Parathyroid adenoma (tissue), 2 donors: ENCODE measurements at regions not wholly inside any gene's neighbourhood (a gene's known extent, or its start where the extent isn't known, plus 50 kb on each side); places are given as distances from the start of the nearest gene placed in this dataset.

Experiments used
- H2AFZ ChIP-seq: fragments of 300-600 bp; sonication (generic); one replicate; pipeline ENCODE4 v1.7.0; 2017; ENCODE audit warnings: antibody characterized with exemption, mild to moderate bottlenecking
- H3K27ac ChIP-seq: fragments of 300-600 bp; sonication (generic); one replicate; pipeline ENCODE4 v1.7.0; 2017
- H3K27me3 ChIP-seq: fragments of 300-600 bp; sonication (generic); one replicate; pipeline ENCODE4 v1.7.0; 2017; ENCODE audit warnings: low read length; ENCODE audit not compliant: control insufficient read depth, insufficient read depth
- H3K36me3 ChIP-seq: fragments of 300-600 bp; sonication (generic); one replicate; pipeline ENCODE4 v1.7.0; 2017; ENCODE audit warnings: low read length; ENCODE audit not compliant: control insufficient read depth, insufficient read depth
- H3K4me1 ChIP-seq: fragments of 300-600 bp; sonication (generic); one replicate; pipeline ENCODE4 v1.7.0; 2017; ENCODE audit warnings: control low read depth
- H3K4me2 ChIP-seq: fragments of 300-600 bp; sonication (generic); one replicate; pipeline ENCODE4 v1.7.0; 2017; ENCODE audit warnings: low read length
- H3K4me3 ChIP-seq: fragments of 300-600 bp; sonication (generic); one replicate; pipeline ENCODE4 v1.7.0; 2017; ENCODE audit warnings: low read depth, low read length
- H3K79me2 ChIP-seq: fragments of 300-600 bp; sonication (generic); one replicate; pipeline ENCODE4 v1.7.0; 2017; ENCODE audit warnings: control low read depth
- H3K9ac ChIP-seq: fragments of 300-600 bp; sonication (generic); one replicate; pipeline ENCODE4 v1.7.0; 2017; ENCODE audit warnings: mild to moderate bottlenecking
- H3K9me3 ChIP-seq: fragments of 300-600 bp; sonication (generic); one replicate; pipeline ENCODE4 v1.7.0; 2017; ENCODE audit warnings: low read length; ENCODE audit not compliant: control insufficient read depth
- CTCF ChIP-seq: fragments of 300-600 bp; sonication (generic); IDR thresholded peaks from one replicate; pipeline ENCODE4 v1.7.0; 2017; ENCODE audit warnings: antibody characterized with exemption, mild to moderate bottlenecking
- donor health status: primary hyperparathyroidism.

DNA sequence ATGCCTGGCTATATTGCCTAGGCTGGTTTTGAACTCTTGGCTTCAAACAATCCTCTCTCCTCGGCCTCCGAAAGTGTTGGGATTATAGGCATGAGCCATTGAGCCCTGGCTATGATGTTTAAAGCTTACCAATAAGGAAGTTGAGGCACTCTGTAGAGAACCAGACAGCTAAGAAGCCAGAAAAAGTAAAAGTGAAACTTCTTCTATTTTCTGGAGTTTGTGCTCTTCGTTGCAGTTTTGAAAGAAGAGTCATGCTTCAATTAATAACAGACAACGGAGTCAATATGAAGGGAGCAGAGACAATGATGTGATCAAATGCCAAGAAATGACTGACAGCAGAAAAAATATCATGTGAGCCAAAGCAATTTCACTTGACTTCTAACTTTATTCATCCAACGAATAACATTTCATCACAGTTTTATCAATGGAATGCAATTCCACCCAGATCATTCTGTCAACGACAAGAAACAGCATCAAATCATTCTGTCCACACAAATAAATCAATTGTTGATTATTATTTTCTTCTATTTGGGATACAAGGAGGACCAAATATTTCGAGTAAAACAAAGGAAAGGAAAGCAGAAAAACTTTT, 175.5 kb upstream of the CELF4 start:
- Histone ChIP-seq H3K4me1 (no peaks in the 10 kb centered on the region), H3K79me2 (no peaks in the 10 kb centered on the region), H3K4me2 (no peak overlapping the region), H3K9me3 (no peaks in the 10 kb centered on the region), H2AFZ (no peak overlapping the region), H3K4me3 (no peak overlapping the region), H3K27ac (no peak overlapping the region), H3K27me3 (no peaks in the 10 kb centered on the region), H3K36me3 (no peaks in the 10 kb centered on the region), H3K9ac (no peak overlapping the region)
- no peak for TF ChIP-seq CTCF

DNA sequence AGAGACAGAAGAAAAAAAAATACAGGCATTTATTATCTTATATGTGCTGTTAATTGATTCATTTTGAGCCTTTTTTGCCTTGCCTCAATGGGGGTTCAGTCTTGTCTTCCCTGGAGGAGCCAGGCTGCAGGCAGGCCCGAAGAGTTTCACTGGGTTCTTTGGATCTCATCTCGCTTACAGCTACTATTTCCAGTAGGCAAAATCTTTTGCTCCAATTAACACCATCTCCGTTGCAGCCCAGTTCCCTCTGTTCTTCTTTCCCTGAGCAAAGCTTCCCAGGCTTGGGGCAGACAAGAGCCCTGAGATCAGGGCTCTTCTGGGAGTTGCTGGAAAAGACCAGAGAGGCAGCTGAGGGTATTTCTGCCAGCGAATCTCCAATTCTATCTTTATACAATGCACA, 168.8 kb upstream of the CELF4 start:
- H3K4me2 ChIP-seq: no peak overlapping the region
- no peak for TF ChIP-seq CTCF
- H3K9me3 ChIP-seq: no peaks in the 10 kb centered on the region
- H3K36me3 ChIP-seq: no peaks in the 10 kb centered on the region
- no peaks in the 10 kb centered on the region for H3K79me2 ChIP-seq
- no peak overlapping the region for H3K4me3 ChIP-seq
- no peak overlapping the region for H3K9ac ChIP-seq
- no peaks in the 10 kb centered on the region for H3K27me3 ChIP-seq
- no peaks in the 10 kb centered on the region for H3K4me1 ChIP-seq
- H3K27ac ChIP-seq: no peak overlapping the region
- H2AFZ ChIP-seq: no peak overlapping the region

GRCh38 chr18:37729716-37730115, 164.1 kb upstream of the CELF4 start:
- no peaks in the 10 kb centered on the region for H3K27me3 ChIP-seq
- H3K4me1 ChIP-seq: no peaks in the 10 kb centered on the region
- no peak for TF ChIP-seq CTCF
- H3K4me3 ChIP-seq: no peak overlapping the region
- H3K9ac ChIP-seq: no peak overlapping the region
- no peak overlapping the region for H3K4me2 ChIP-seq
- no peaks in the 10 kb centered on the region for H3K79me2 ChIP-seq
- no peaks in the 10 kb centered on the region for H3K9me3 ChIP-seq
- no peaks in the 10 kb centered on the region for H3K36me3 ChIP-seq
- H2AFZ ChIP-seq: no peak overlapping the region
- H3K27ac ChIP-seq: no peak overlapping the region

DNA sequence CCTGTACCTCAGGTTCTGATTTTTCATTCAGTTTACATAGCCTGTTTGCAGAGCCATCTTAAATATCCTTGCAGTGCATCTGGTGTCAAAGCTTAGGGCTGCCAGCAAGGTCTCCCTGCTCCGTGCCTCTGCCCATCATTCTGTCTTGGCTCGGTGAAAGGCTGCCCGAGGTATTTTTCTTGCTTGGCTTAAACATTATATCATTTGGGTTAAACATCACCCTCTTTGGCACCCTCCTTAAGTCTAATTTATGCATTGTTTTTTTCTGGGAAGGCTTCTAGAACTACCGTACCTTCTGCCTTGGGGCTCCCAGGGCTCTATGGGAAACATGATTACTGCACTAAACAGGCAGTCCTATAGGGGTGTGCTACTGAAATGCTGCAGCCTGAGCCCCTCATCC, 158.6 kb upstream of the CELF4 start:
- H3K79me2 ChIP-seq: no peaks in the 10 kb centered on the region
- no peaks in the 10 kb centered on the region for H3K36me3 ChIP-seq
- no peak overlapping the region for H3K4me3 ChIP-seq
- H3K4me2 ChIP-seq: no peak overlapping the region
- H3K27me3 ChIP-seq: no peaks in the 10 kb centered on the region
- H2AFZ ChIP-seq: no peak overlapping the region
- no peak overlapping the region for H3K27ac ChIP-seq
- H3K9ac ChIP-seq: no peak overlapping the region
- no peaks in the 10 kb centered on the region for H3K9me3 ChIP-seq
- no peak for TF ChIP-seq CTCF
- H3K4me1 ChIP-seq: no peaks in the 10 kb centered on the region
